H1 (cell line): ENCODE measurements at regions not wholly inside any gene's neighbourhood (a gene's known extent, or its start where the extent isn't known, plus 50 kb on each side); places are given as distances from the start of the nearest gene placed in this dataset.

ENCODE experiments used
- CTCF ChIA-PET: fragments of 300-600 bp; sonication (Branson Sonifier 250); formaldehyde crosslinking; loops from one replicate; lab custom pipeline; 2021; ENCODE audit not compliant: partially characterized antibody; lab: Charles Lee
- POLR2A ChIA-PET: fragments of 300-600 bp; sonication (Branson Sonifier 250); formaldehyde crosslinking; loops from one replicate; lab custom pipeline; 2021; ENCODE audit warnings: inconsistent platforms; ENCODE audit not compliant: partially characterized antibody; lab: Charles Lee
- DNase-seq, 2 experiments: peaks; one replicate each; pipeline versions ENCODE4 v3.0.0 to v3.0.0-alpha.2; 2010 to 2022; ENCODE audit warnings: low spot score in 2 of 2, low read depth in 1 of 2, mixed read lengths in 1 of 2
- FAIRE-seq: peaks from 2 replicates; lab custom pipeline; 2011; peaks lifted over from hg19 to GRCh38; lab: Jason Lieb, UNC
- H2AFZ ChIP-seq: 2 replicates; pipeline ENCODE4 v1.8.1; 2012; ENCODE audit warnings: low read length, inconsistent platforms
- H2AK5ac ChIP-seq: 2 replicates; pipeline ENCODE4 v1.6.1; 2013; ENCODE audit warnings: low read depth, low read length
- H2BK120ac ChIP-seq: replicated peaks from 2 replicates; pipeline ENCODE3; 2013; ENCODE audit warnings: low read depth, low read length, inconsistent platforms
- H2BK12ac ChIP-seq: 2 replicates; pipeline ENCODE4 v1.6.1; 2013; ENCODE audit warnings: low read depth, low read length
- H2BK15ac ChIP-seq: 2 replicates; pipeline ENCODE4 v1.6.1; 2013; ENCODE audit warnings: low read length
- H2BK20ac ChIP-seq: 2 replicates; pipeline ENCODE4 v1.6.1; 2013; ENCODE audit warnings: low read length
- H2BK5ac ChIP-seq: 2 replicates; pipeline ENCODE4 v1.6.1; 2013; ENCODE audit warnings: low read depth, low read length
- H3K14ac ChIP-seq: 2 replicates; pipeline ENCODE4 v1.6.1; 2013; ENCODE audit warnings: inconsistent platforms; ENCODE audit not compliant: insufficient read length
- H3K18ac ChIP-seq: 2 replicates; pipeline ENCODE4 v1.6.1; 2013; ENCODE audit warnings: low read length; ENCODE audit errors: extremely low read depth
- H3K23ac ChIP-seq: 2 replicates; pipeline ENCODE4 v1.6.1; 2013; ENCODE audit warnings: inconsistent platforms; ENCODE audit not compliant: insufficient read length
- H3K23me2 ChIP-seq: 2 replicates; pipeline ENCODE4 v1.6.1; 2013; ENCODE audit warnings: low read depth, low read length
- H3K27ac ChIP-seq: 2 replicates; pipeline ENCODE4 v1.6.1; 2011; ENCODE audit warnings: low read depth, low read length, inconsistent platforms
- H3K27me3 ChIP-seq, 4 experiments: replicated peaks in 1 of 4; 1 replicate in 1 of 4; 2 replicates in 3 of 4; pipeline versions ENCODE4 v1.6.1 to v1.8.1; 2011 to 2013; ENCODE audit warnings: low read length in 3 of 4, mild to moderate bottlenecking in 3 of 4, inconsistent platforms in 2 of 4, mixed read lengths in 2 of 4, moderate library complexity in 1 of 4; ENCODE audit not compliant: control insufficient read depth in 3 of 4, insufficient read depth in 3 of 4; ENCODE audit errors: extremely low read depth in 1 of 4
- H3K36me3 ChIP-seq, 4 experiments: 2 replicates each; pipeline versions ENCODE4 v1.6.1 to v1.8.1; 2011 to 2013; ENCODE audit warnings: mild to moderate bottlenecking in 4 of 4, low read length in 3 of 4, moderate library complexity in 2 of 4, control low read depth in 1 of 4, inconsistent platforms in 1 of 4; ENCODE audit not compliant: insufficient read depth in 4 of 4, control insufficient read depth in 2 of 4
- H3K4ac ChIP-seq: replicated peaks from 2 replicates; pipeline ENCODE3; 2013; ENCODE audit warnings: low read length, low read depth, mixed read lengths, inconsistent platforms; ENCODE audit not compliant: insufficient read length
- H3K4me1 ChIP-seq, 4 experiments: replicated peaks in 1 of 4; 1 replicate in 1 of 4; 2 replicates in 3 of 4; pipeline versions ENCODE4 v1.6.1 to v1.8.1; 2011 to 2013; ENCODE audit warnings: low read length in 3 of 4, inconsistent platforms in 2 of 4, mixed read lengths in 1 of 4; ENCODE audit not compliant: insufficient read depth in 4 of 4, control insufficient read depth in 3 of 4
- H3K4me2 ChIP-seq, 2 experiments: 2 replicates each; pipeline versions ENCODE4 v1.6.1 to v1.8.1; 2011 to 2013; ENCODE audit warnings: low read depth in 2 of 2, low read length in 2 of 2, control low read depth in 1 of 2, inconsistent platforms in 1 of 2, mild to moderate bottlenecking in 1 of 2; ENCODE audit not compliant: insufficient read depth in 1 of 2
- H3K4me3 ChIP-seq, 4 experiments: fragments of 200-600, 300-600 bp in 1 of 4; sonication (generic), shearing (Covaris generic), sonication (Bioruptor Twin) in 1 of 4; 2 replicates each; pipeline versions ENCODE4 v1.5.1 to v1.8.1; 2011 to 2016; ENCODE audit warnings: low read length in 4 of 4, low read depth in 3 of 4, control low read depth in 2 of 4, inconsistent platforms in 2 of 4, mild to moderate bottlenecking in 2 of 4, mixed read lengths in 1 of 4, moderate library complexity in 1 of 4; ENCODE audit not compliant: insufficient read depth in 2 of 4; ENCODE audit errors: extremely low read depth in 1 of 4
- H3K56ac ChIP-seq: replicated peaks from 2 replicates; pipeline ENCODE3; 2013; ENCODE audit warnings: low read depth, mild to moderate bottlenecking, mixed read lengths, low read length, inconsistent platforms; ENCODE audit not compliant: insufficient read length
- H3K79me1 ChIP-seq: 2 replicates; pipeline ENCODE4 v1.6.1; 2013; ENCODE audit warnings: low read depth, low read length, control low read depth
- H3K79me2 ChIP-seq, 2 experiments: 2 replicates each; pipeline versions ENCODE4 v1.6.1 to v1.8.1; 2012 to 2013; ENCODE audit warnings: low read length in 2 of 2, mild to moderate bottlenecking in 2 of 2, inconsistent platforms in 1 of 2; ENCODE audit not compliant: insufficient read depth in 2 of 2, control insufficient read depth in 1 of 2
- H3K9ac ChIP-seq, 4 experiments: replicated peaks in 1 of 4; 1 replicate in 1 of 4; 2 replicates in 3 of 4; pipeline versions ENCODE4 v1.6.1 to v1.8.1; 2011 to 2013; ENCODE audit warnings: low read depth in 3 of 4, low read length in 3 of 4, control low read depth in 2 of 4, mild to moderate bottlenecking in 2 of 4, moderate library complexity in 2 of 4, inconsistent platforms in 1 of 4; ENCODE audit errors: extremely low read depth in 1 of 4
- H3K9me3 ChIP-seq, 2 experiments: 2 replicates each; pipeline versions ENCODE4 v1.6.1 to v1.8.1; 2012 to 2013; ENCODE audit warnings: mild to moderate bottlenecking in 2 of 2, moderate library complexity in 2 of 2, control low read depth in 1 of 2, inconsistent platforms in 1 of 2, low read depth in 1 of 2, low read length in 1 of 2, mixed read lengths in 1 of 2; ENCODE audit not compliant: insufficient read depth in 2 of 2
- H4K20me1 ChIP-seq, 2 experiments: replicated peaks in 1 of 2; 2 replicates each; pipeline versions ENCODE3 to v1.8.1; 2011 to 2013; ENCODE audit warnings: inconsistent platforms in 2 of 2, low read length in 2 of 2, mild to moderate bottlenecking in 1 of 2; ENCODE audit not compliant: insufficient read depth in 2 of 2, control insufficient read depth in 1 of 2
- H4K5ac ChIP-seq: 2 replicates; pipeline ENCODE4 v1.6.1; 2013; ENCODE audit warnings: low read length, low read depth, mixed read lengths, inconsistent platforms; ENCODE audit not compliant: insufficient read length
- H4K8ac ChIP-seq: 2 replicates; pipeline ENCODE4 v1.8.0; 2013; ENCODE audit warnings: mild to moderate bottlenecking, moderate library complexity, low read length, inconsistent platforms; ENCODE audit not compliant: insufficient read depth; ENCODE audit errors: extremely low read depth
- H4K91ac ChIP-seq: replicated peaks from 2 replicates; pipeline ENCODE3; 2013; ENCODE audit warnings: low read length, mixed read lengths, inconsistent platforms; ENCODE audit not compliant: insufficient read length
- HDAC6 ChIP-seq: IDR thresholded peaks from one replicate; pipeline ENCODE4 v1.7.1; 2012; ENCODE audit warnings: low read depth, mild to moderate bottlenecking, inconsistent platforms, low read length, moderate library complexity
- SIX5 ChIP-seq: IDR thresholded peaks from 2 replicates; pipeline ENCODE4 v1.6.1; 2011; ENCODE audit warnings: mild to moderate bottlenecking, low read depth, low read length
- SP4 ChIP-seq: IDR thresholded peaks from 2 replicates; pipeline ENCODE4 v1.6.1; 2012; ENCODE audit warnings: low read length, inconsistent platforms
- TAF7 ChIP-seq: optimal IDR thresholded peaks from 2 replicates; pipeline ENCODE3; 2011; ENCODE audit warnings: low read depth, mild to moderate bottlenecking, inconsistent platforms, low read length, moderate library complexity, borderline replicate concordance
- WGBS, 2 experiments: shearing (Covaris generic) in 1 of 2; methylation state at CpG; one replicate each; pipeline versions ENCODE4 v1.1.6 to v1.1.7; 2013 to 2015; ENCODE audit warnings: low lambda C conversion rate in 2 of 2, mixed read lengths in 2 of 2, inconsistent platforms in 1 of 2, low coverage in 1 of 2, missing lambda C conversion rate in 1 of 2; ENCODE audit not compliant: insufficient replicate concordance in 2 of 2, insufficient coverage in 1 of 2, insufficient read length in 1 of 2; ENCODE audit errors: extremely low coverage in 1 of 2, missing lambda C conversion rate in 1 of 2; 5-methylcytosine and 5-hydroxymethylcytosine counted together

DNA sequence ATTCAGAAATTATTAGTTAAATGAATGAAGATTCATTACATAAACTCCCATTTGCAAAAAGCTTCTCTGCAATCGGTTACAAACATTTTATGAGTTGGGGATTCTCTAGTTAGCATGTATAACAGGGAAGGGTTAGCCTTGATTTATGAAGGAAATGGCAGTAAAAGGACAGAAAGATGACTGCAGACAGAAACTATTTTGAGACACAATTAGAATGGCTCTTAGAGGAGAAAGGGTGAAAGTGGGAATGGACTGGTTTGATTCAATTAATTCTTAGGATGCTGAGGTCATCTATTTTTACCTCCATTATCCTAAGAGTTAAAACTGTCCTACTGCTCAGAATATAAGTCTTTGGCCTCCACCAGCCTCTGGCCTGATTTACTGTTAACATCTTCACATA is 250.8 kb upstream of the DLGAP1 start:
- no peaks in the 10 kb centered on the region for H3K27me3 ChIP-seq
- no peak overlapping the region for H3K14ac ChIP-seq
- no peak overlapping the region for H4K91ac ChIP-seq
- H3K9ac ChIP-seq: no peak overlapping the region
- POLR2A ChIA-PET: no interaction called here
- no peak overlapping the region for H3K56ac ChIP-seq
- CTCF ChIA-PET: no interaction called here
- H3K36me3 ChIP-seq: no peaks in the 10 kb centered on the region
- no peak overlapping the region for H4K8ac ChIP-seq
- DNase-seq (no peak), FAIRE-seq (no peak)
- H2BK12ac ChIP-seq: no peak overlapping the region
- H2BK5ac ChIP-seq: no peak overlapping the region
- no peak overlapping the region for H3K27ac ChIP-seq
- no peak overlapping the region for H2BK120ac ChIP-seq
- H3K4ac ChIP-seq: no peak overlapping the region
- H4K5ac ChIP-seq: no peak overlapping the region
- no peak overlapping the region for H3K4me3 ChIP-seq
- H2AFZ ChIP-seq: no peak overlapping the region
- H4K20me1 ChIP-seq: no peaks in the 10 kb centered on the region
- no peak overlapping the region for H2BK20ac ChIP-seq
- H2BK15ac ChIP-seq: no peak overlapping the region
- no peaks in the 10 kb centered on the region for H3K79me2 ChIP-seq
- H3K9me3 ChIP-seq: no peaks in the 10 kb centered on the region
- no peak overlapping the region for H3K4me2 ChIP-seq
- H3K4me1 ChIP-seq: no peaks in the 10 kb centered on the region
- H3K79me1 ChIP-seq: no peaks in the 10 kb centered on the region
- no peak overlapping the region for H3K18ac ChIP-seq
- WGBS, 2 experiments: 81% methylated on average over 1 of the region's 1 CpG; no CpG with 5 or more reads in 1 of the 2 experiments
- H2AK5ac ChIP-seq: no peak overlapping the region
- H3K23ac ChIP-seq: no peak overlapping the region
- TF ChIP-seq TAF7 (no peak), HDAC6 (no peak), SIX5 (no peak), SP4 (no peak)
- TF ChIP-seq, all 59 proteins: peak for 0
- H3K23me2 ChIP-seq: no peaks in the 10 kb centered on the region
